ENCODE measurements at regions not wholly inside any gene's neighbourhood (a gene's known extent, or its start where the extent isn't known, plus 50 kb on each side); places are given as distances from the start of the nearest gene placed in this dataset.

GRCh38 chr2:125861461-125861860, 794.5 kb upstream of the GYPC start:
- H3K27me3 Mint-ChIP-seq (ENCODE audit: low read depth), result peaks cover 3% of the 10 kb centered on the region; the same call in 1 of the 2 replicates
- no peak overlapping the region for H3K27ac Mint-ChIP-seq
- no peak for DNase-seq (ENCODE audit: low spot score)
- peaks cover 56% of the 10 kb centered on the region for H3K9me3 Mint-ChIP-seq
- ChIA-PET POLR2A (no interaction called here), CTCF (no interaction called here)
- ATAC-seq, result no peak
- H3K4me3 Mint-ChIP-seq, result no peak overlapping the region
- TF ChIP-seq ZNF416 (CRISPR knock-in tag; IDR thresholded peaks at IDR 0.05), result no peak
- TF ChIP-seq FOXJ3 (CRISPR knock-in tag; IDR thresholded peaks at IDR 0.05; ENCODE audit: borderline replicate concordance), result no peak
- TF ChIP-seq NR2C2 (CRISPR knock-in tag; IDR thresholded peaks at IDR 0.05), result no peak
- no peak for TF ChIP-seq USF2 (CRISPR knock-in tag; IDR thresholded peaks at IDR 0.05)
- no peak for TF ChIP-seq HMGXB4 (CRISPR knock-in tag; IDR thresholded peaks at IDR 0.05)
- TF ChIP-seq PRRX2 (CRISPR knock-in tag; IDR thresholded peaks at IDR 0.05), result no peak
- no peak for TF ChIP-seq ZNF281 (CRISPR knock-in tag; IDR thresholded peaks at IDR 0.05)
- TF ChIP-seq, protein P1, sequence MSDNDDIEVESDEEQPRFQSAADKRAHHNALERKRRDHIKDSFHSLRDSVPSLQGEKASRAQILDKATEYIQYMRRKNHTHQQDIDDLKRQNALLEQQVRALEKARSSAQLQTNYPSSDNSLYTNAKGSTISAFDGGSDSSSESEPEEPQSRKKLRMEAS (CRISPR knock-in tag; IDR thresholded peaks at IDR 0.05), result no peak
- no peak for TF ChIP-seq CREM (CRISPR knock-in tag; IDR thresholded peaks at IDR 0.05)
- no peak for TF ChIP-seq SMAD4 (CRISPR knock-in tag; IDR thresholded peaks at IDR 0.05)
- no peak for TF ChIP-seq JAZF1 (CRISPR knock-in tag; IDR thresholded peaks at IDR 0.05)
- TF ChIP-seq TEAD1 (CRISPR knock-in tag; IDR thresholded peaks at IDR 0.05), result no peak
- TF ChIP-seq, protein P2, sequence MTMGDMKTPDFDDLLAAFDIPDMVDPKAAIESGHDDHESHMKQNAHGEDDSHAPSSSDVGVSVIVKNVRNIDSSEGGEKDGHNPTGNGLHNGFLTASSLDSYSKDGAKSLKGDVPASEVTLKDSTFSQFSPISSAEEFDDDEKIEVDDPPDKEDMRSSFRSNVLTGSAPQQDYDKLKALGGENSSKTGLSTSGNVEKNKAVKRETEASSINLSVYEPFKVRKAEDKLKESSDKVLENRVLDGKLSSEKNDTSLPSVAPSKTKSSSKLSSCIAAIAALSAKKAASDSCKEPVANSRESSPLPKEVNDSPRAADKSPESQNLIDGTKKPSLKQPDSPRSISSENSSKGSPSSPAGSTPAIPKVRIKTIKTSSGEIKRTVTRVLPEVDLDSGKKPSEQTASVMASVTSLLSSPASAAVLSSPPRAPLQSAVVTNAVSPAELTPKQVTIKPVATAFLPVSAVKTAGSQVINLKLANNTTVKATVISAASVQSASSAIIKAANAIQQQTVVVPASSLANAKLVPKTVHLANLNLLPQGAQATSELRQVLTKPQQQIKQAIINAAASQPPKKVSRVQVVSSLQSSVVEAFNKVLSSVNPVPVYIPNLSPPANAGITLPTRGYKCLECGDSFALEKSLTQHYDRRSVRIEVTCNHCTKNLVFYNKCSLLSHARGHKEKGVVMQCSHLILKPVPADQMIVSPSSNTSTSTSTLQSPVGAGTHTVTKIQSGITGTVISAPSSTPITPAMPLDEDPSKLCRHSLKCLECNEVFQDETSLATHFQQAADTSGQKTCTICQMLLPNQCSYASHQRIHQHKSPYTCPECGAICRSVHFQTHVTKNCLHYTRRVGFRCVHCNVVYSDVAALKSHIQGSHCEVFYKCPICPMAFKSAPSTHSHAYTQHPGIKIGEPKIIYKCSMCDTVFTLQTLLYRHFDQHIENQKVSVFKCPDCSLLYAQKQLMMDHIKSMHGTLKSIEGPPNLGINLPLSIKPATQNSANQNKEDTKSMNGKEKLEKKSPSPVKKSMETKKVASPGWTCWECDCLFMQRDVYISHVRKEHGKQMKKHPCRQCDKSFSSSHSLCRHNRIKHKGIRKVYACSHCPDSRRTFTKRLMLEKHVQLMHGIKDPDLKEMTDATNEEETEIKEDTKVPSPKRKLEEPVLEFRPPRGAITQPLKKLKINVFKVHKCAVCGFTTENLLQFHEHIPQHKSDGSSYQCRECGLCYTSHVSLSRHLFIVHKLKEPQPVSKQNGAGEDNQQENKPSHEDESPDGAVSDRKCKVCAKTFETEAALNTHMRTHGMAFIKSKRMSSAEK (CRISPR knock-in tag; IDR thresholded peaks at IDR 0.05; ENCODE audit: borderline replicate concordance), result no peak
- TF ChIP-seq ATF6 (CRISPR knock-in tag; IDR thresholded peaks at IDR 0.05), result no peak
- TF ChIP-seq, protein P3, sequence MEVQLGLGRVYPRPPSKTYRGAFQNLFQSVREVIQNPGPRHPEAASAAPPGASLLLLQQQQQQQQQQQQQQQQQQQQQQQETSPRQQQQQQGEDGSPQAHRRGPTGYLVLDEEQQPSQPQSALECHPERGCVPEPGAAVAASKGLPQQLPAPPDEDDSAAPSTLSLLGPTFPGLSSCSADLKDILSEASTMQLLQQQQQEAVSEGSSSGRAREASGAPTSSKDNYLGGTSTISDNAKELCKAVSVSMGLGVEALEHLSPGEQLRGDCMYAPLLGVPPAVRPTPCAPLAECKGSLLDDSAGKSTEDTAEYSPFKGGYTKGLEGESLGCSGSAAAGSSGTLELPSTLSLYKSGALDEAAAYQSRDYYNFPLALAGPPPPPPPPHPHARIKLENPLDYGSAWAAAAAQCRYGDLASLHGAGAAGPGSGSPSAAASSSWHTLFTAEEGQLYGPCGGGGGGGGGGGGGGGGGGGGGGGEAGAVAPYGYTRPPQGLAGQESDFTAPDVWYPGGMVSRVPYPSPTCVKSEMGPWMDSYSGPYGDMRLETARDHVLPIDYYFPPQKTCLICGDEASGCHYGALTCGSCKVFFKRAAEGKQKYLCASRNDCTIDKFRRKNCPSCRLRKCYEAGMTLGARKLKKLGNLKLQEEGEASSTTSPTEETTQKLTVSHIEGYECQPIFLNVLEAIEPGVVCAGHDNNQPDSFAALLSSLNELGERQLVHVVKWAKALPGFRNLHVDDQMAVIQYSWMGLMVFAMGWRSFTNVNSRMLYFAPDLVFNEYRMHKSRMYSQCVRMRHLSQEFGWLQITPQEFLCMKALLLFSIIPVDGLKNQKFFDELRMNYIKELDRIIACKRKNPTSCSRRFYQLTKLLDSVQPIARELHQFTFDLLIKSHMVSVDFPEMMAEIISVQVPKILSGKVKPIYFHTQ (CRISPR knock-in tag; IDR thresholded peaks at IDR 0.05), result no peak
- H3K4me1 Mint-ChIP-seq, result 0 out of 2 replicates have a peak, but pooled peaks cover 2% of the 10 kb centered on the region
- H3K36me3 Mint-ChIP-seq, result peaks cover 37% of the 10 kb centered on the region

All from WTC11 (cell line).